ENCODE measurements at regions not wholly inside any gene's neighbourhood (a gene's known extent, or its start where the extent isn't known, plus 50 kb on each side); places are given as distances from the start of the nearest gene placed in this dataset.
A peak's percentile ranks its signal among the peaks of the same experiment; 100 is the strongest.

DNA sequence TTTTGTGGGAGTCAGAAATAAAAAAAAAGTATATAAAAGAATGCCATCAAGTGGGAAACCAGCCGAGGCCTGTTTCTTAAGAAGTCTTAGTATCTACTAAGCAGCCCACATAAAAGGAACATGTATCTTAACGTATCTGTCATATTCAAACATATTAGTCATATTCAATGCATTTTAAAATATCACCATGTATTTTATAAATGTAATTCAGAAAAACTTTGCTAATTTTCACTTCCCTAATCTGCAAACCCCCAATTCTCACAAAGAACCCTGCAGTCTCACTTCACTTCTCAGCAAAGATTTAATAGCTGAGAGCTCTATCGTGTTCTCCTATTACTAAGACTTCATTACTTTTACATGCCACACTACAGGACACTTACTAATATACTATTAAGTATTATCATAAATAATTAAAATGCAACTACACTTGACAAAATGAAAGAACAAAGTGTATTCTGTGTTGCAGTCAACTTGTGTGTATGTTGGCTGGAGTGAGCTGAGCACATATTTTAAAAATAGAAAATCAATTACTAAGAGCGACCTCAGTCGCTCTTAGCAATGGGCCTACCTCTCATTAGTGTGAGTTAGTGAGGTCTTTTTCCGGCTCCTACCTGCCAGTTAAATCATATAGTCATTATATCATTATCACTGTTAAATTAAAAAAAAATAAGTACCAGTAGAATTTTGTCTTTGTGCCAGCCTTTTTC lies 484.3 kb downstream of the LMO4 start (continued):
- TF ChIP-seq ZNF24 (IDR thresholded peaks at IDR 0.05) (no peak), BACH1 (IDR thresholded peaks at IDR 0.05; ENCODE audit: borderline replicate concordance) (no peak), IKZF1 (conservative IDR thresholded peaks at IDR 0.05) (no peak), MTA2 (IDR thresholded peaks at IDR 0.05; ENCODE audit: low read depth) (peak; percentile 67), CREB1 (IDR thresholded peaks at IDR 0.05; ENCODE audit: low read depth) (no peak), SMAD5 (IDR thresholded peaks at IDR 0.05; ENCODE audit: low read depth) (no peak), TAF1 (IDR thresholded peaks at IDR 0.05; ENCODE audit: borderline replicate concordance, low read depth, low read length) (no peak), RUNX3 (IDR thresholded peaks at IDR 0.05; ENCODE audit: low read length) (peak; percentile 59), FOXM1 (IDR thresholded peaks at IDR 0.05; ENCODE audit: low read depth, low read length) (peak; percentile 35; the same call in 1 of the 2 replicates), EZH2 (IDR thresholded peaks at IDR 0.05; ENCODE audit: borderline replicate concordance, control insufficient read depth, low read depth, low read length) (no peak), TBL1XR1 (IDR thresholded peaks at IDR 0.05; ENCODE audit: low read depth, low read length) (no peak), RCOR1 (conservative IDR thresholded peaks at IDR 0.05; ENCODE audit: low read depth, low read length) (peak; percentile 82; the same call in 1 of the 2 replicates), STAT1 (conservative IDR thresholded peaks at IDR 0.05) (no peak), SIX5 (IDR thresholded peaks at IDR 0.05; ENCODE audit: low read depth, low read length, severe bottlenecking) (no peak), MXI1 (IDR thresholded peaks at IDR 0.05; ENCODE audit: low read depth, low read length) (no peak), KLF5 (IDR thresholded peaks at IDR 0.05; ENCODE audit: partially characterized antibody) (no peak), KAT2A (conservative IDR thresholded peaks at IDR 0.05; ENCODE audit: control insufficient read depth, low read depth, low read length) (no peak), KDM1A (IDR thresholded peaks at IDR 0.05; ENCODE audit: borderline replicate concordance) (no peak), POLR2AphosphoS2 (IDR thresholded peaks at IDR 0.05; ENCODE audit: low read depth, low read length) (no peak), EP300 (IDR thresholded peaks at IDR 0.05; ENCODE audit: borderline replicate concordance in 1 of 2, control insufficient read depth in 1 of 2, low read depth in 2 of 2, low read length in 2 of 2) (0 out of 4 replicates have a peak, but pooled peaks of 1 of the 2 experiments have one; percentile 39), HDAC6 (IDR thresholded peaks at IDR 0.05; ENCODE audit: unreplicated experiment) (no peak), TCF7 (IDR thresholded peaks at IDR 0.05; ENCODE audit: borderline replicate concordance) (peak; percentile 89), NRF1 (conservative IDR thresholded peaks at IDR 0.05; ENCODE audit: low read depth, low read length) (no peak), ZBED1 (IDR thresholded peaks at IDR 0.05; ENCODE audit: borderline replicate concordance) (no peak), SREBF1 (IDR thresholded peaks at IDR 0.05; ENCODE audit: low read length) (no peak)
- TF ChIP-seq, protein P1, sequence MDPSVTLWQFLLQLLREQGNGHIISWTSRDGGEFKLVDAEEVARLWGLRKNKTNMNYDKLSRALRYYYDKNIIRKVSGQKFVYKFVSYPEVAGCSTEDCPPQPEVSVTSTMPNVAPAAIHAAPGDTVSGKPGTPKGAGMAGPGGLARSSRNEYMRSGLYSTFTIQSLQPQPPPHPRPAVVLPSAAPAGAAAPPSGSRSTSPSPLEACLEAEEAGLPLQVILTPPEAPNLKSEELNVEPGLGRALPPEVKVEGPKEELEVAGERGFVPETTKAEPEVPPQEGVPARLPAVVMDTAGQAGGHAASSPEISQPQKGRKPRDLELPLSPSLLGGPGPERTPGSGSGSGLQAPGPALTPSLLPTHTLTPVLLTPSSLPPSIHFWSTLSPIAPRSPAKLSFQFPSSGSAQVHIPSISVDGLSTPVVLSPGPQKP (IDR thresholded peaks at IDR 0.05; ENCODE audit: low read depth, low read length), result no peak
- TF ChIP-seq, protein P2, sequence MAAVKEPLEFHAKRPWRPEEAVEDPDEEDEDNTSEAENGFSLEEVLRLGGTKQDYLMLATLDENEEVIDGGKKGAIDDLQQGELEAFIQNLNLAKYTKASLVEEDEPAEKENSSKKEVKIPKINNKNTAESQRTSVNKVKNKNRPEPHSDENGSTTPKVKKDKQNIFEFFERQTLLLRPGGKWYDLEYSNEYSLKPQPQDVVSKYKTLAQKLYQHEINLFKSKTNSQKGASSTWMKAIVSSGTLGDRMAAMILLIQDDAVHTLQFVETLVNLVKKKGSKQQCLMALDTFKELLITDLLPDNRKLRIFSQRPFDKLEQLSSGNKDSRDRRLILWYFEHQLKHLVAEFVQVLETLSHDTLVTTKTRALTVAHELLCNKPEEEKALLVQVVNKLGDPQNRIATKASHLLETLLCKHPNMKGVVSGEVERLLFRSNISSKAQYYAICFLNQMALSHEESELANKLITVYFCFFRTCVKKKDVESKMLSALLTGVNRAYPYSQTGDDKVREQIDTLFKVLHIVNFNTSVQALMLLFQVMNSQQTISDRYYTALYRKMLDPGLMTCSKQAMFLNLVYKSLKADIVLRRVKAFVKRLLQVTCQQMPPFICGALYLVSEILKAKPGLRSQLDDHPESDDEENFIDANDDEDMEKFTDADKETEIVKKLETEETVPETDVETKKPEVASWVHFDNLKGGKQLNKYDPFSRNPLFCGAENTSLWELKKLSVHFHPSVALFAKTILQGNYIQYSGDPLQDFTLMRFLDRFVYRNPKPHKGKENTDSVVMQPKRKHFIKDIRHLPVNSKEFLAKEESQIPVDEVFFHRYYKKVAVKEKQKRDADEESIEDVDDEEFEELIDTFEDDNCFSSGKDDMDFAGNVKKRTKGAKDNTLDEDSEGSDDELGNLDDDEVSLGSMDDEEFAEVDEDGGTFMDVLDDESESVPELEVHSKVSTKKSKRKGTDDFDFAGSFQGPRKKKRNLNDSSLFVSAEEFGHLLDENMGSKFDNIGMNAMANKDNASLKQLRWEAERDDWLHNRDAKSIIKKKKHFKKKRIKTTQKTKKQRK (IDR thresholded peaks at IDR 0.05; ENCODE audit: low read depth, low read length), result no peak
- TF ChIP-seq, protein P3, sequence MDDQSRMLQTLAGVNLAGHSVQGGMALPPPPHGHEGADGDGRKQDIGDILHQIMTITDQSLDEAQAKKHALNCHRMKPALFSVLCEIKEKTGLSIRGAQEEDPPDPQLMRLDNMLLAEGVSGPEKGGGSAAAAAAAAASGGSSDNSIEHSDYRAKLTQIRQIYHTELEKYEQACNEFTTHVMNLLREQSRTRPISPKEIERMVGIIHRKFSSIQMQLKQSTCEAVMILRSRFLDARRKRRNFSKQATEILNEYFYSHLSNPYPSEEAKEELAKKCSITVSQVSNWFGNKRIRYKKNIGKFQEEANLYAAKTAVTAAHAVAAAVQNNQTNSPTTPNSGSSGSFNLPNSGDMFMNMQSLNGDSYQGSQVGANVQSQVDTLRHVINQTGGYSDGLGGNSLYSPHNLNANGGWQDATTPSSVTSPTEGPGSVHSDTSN (IDR thresholded peaks at IDR 0.05; ENCODE audit: insufficient replicate concordance, low read depth, low read length), result no peak

Data from GM12878 (cell line).